ENCODE measurements at regions not wholly inside any gene's neighbourhood (a gene's known extent, or its start where the extent isn't known, plus 50 kb on each side); places are given as distances from the start of the nearest gene placed in this dataset.

GRCh38 chr20:17810062-17810631 lies 110.4 kb downstream of the BANF2 start:
- no peak for DNase-seq

DNA sequence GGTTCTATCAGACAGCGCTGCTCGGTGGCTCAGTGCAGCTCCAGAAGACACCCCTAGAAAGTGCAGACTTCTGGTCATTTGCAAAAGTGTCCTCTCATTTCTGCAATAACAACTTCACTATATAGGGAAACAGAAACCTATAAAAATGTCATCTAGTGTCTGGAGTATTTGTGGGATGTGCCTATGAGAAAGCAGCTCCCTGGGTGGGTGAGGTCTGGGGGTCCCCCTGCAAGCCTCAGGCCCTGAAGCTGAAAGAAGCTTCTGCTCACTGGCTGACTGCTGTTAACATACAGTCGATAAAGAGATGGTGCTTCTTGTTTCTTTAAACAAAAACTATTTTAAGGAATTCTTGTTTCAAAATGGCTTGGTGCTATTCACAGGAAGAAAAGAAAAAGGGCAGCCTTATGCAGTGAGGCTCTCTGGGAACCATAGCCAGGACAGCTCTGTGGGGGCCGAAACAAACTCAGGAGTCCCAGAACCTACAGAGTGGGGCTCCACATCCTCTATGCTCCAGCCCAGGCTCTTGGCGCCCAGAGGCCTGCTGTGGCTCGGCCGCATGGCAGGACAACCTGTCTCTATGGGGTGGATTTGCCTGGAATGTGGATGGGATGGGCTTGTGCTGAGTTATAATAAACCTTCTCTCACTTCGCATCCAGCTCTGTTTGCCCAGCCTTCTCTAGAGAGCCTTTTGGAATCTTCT lies 109.7 kb downstream of the BANF2 start:
- DNase-seq, result no peak

- no peak for DNase-seq
Measured at GRCh38 chr20:17808782-17809181, 109.0 kb downstream of the BANF2 start.

- DNase-seq, result no peak
Measured at GRCh38 chr20:17808357-17808756, 108.6 kb downstream of the BANF2 start.

DNA sequence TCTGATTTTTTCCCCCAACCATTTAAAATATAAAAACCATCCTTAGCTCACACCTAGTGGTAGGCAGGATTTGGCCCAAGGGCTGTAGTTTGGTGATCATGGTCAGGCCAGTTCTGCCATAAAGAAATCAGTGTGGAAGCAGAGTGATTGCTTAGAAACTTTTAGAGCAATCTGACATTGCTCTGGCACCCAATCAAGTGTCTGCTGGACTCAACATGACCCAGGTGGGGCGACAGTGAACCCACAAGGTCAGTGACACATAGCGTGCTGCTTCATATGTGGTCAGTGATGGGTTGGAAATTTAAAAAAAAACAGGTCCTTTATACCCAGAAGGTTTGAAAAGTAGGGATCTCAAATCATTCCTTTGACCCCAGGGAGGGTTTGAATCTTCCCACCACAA lies 107.9 kb downstream of the BANF2 start:
- no peak for DNase-seq

GRCh38 chr20:17806739-17807441 lies 107.1 kb downstream of the BANF2 start:
- no peak for DNase-seq

GRCh38 chr20:17806107-17806506 lies 106.3 kb downstream of the BANF2 start:
- DNase-seq, result no peak

GRCh38 chr20:17803765-17804164 lies 104.0 kb downstream of the BANF2 start:
- no peak for DNase-seq

DNA sequence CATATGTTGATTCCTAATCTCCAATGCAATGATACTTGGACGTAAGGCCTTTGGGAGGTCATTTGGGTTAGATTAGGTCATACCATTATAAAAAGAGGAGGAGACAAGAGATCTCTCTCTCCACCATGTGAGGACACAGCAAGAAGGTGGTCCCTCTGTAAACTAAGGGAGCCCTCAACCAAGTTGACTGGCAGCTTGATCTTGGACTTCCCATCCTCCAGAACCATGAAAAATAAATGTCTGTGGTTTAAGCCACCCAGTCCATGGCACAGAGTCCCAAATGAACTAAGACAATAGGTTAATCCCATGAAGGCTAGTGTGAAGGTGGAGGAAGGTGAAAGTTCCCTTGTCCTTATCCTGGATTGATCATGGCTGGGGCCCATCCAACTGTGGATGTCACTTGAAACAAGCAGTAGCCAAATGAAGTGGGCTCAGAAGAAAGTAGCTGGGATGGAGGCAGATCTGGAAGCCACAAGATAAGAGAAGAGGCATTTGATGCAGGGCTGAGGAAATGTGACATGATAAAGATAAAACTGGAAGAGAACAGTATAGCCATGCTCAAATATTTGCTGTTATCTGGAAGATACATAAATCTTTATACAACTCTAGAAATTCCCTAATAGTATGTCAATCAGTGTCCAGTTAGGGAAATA lies 99.9 kb downstream of the BANF2 start:
- no peak for DNase-seq

DNA sequence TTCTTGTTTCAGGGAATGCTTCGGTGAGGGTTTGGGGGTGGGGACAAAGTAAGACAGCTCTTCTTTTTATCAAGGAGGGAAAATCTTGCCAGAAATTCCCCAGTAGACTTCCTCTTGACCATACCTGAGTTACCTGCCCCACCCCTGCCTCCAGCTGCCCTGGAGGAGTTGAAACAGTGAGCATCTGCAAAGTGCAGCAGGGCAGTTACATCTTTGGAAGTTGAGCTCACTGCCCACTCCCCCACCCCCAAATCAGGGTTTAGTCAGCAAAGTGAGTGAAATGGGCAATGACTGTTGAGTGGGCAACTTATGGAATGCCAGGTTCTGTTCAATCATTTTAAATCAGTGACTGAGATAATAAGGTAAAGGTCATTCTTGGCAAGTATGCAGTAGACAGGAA lies 98.8 kb downstream of the BANF2 start:
- DNase-seq, result no peak

GRCh38 chr20:17797579-17797978 lies 97.8 kb downstream of the BANF2 start:
- no peak for DNase-seq

DNA sequence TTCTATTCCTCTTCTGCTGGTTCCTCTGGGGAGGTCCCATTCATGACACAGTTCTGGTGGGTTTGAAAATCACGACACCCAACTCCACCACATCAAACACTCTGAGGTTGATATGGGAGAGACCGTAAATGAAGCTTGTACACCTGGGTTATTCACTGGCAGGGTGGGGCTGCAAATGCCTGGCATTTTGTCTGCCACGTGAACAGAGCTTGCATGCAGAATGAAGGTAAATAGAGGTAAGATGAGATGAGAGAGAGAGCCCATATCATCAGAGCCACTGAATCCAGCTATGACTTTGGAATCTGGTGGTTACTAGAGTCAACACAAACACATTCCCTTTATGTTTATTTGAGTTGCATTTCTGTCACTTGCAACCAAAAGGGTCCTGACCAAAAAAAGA lies 97.4 kb downstream of the BANF2 start:
- no peak for DNase-seq

DNA sequence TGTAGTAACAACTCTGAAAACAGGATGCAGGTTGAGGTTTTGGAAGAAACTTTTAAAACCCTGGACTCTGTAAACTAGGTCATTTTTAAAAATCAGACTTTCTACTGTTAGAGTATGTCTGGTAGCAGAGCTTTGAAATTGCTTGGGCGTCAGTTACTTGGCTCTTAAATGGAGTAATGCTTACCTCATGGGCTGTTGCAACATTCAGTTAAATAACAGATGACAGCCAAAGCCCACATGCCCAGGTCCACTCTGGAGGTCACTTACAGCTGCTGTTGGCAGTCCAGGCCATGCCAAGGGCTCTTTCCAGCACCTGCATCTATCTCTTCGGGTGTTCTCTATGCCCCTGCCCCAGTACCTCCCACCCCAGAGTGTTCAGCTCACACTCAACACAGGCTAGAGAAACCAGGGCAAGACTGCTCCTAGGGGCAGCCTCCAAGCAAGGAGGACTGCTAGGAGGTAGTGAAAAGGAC lies 96.4 kb downstream of the BANF2 start:
- no peak for DNase-seq

GRCh38 chr20:17795501-17796071 lies 95.8 kb downstream of the BANF2 start:
- DNase-seq, result no peak

GRCh38 chr20:17795003-17795402 lies 95.2 kb downstream of the BANF2 start:
- DNase-seq, result no peak

DNA sequence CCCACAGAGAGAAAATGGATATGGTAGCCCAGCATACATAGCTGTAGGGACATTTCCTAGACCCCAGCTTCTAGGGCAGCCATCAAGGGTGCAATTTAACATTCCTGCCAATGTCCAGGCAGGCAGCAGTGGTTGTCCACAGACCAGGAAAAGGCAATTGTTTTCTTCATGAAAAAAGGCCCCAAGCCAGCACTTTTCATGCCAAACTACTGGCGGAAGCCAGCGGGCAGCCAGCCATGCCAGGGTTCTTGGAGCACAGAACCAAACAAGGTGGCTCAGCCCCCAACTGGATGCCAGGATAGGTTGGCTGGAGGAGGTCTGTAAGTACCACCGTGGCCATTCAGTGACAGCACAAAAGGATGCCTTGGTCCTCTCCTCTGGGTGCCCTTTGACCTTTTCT lies 94.6 kb downstream of the BANF2 start:
- no peak for DNase-seq

DNA sequence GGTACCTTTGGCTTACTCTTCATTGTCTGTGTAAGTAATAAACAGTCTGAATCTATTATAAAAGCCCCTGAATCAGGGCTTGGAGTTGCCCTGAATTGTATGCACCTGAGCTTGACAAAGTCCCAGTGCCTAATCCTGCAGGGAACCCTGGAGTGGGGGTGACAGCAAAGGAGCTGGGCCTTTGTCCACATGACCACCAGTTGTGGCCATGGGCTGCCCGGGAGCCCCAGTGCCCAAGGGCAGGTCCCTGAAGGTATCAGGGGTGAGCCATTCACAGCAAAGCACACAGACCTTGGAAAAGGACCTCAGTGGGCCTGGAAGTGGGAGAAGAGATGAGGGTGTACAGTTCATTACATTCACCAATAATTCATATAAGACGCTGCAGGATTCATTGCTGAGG lies 94.2 kb downstream of the BANF2 start:
- DNase-seq, result no peak

DNA sequence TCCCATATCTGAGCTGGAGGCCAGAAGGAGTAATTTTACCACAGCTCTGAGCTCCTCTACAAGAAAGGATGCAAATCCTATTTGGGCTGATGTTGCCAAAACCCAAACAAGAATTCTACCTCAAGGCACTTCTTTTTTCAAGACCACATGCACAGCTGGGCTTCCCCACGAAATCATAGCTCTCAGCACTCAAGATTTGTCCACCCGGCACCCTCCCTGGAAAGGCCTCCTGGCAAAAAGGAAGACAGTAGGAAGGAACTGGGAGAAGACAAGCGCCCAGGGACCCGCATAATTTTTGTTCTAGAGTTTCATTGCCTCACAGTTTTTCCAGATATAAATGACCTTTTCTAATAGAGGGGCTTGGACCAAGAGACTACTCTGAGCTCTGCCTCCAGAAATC lies 90.5 kb downstream of the BANF2 start:
- DNase-seq, result no peak

- DNase-seq, result no peak
Measured at GRCh38 chr20:17787816-17788215, 88.0 kb downstream of the BANF2 start.

DNA sequence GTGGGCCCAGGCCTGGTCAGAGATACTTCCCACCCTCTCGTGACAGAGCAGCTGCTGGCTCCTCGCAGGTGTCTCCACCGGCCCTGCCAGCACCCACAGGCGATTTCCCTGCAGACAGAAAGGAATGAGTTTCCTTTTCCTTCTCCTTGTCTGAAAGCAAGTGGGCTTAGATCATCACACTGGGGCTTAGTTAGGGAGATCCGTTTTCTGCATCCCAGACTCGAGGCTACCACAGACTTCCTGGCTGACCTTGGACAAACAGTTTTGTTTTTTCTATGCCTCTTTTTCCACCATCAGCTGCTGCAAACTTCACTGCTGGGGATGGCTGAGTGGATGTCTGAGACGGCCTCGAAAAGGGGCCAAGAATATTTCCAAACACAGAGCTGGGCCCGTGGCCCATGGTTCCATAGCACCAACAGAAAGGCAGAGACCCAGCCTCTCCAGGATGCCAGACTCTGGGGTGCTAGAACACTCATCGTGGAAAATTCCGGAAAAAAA lies 86.5 kb downstream of the BANF2 start:
- DNase-seq, result no peak

Data from stimulated activated CD4-positive, alpha-beta T cell treated with anti-CD3 and anti-CD28 coated beads, Interleukin-1b, Interleukin-23, amount 100 ng/mL, for 48 hours (primary cell).